ENCODE measurements at regions not wholly inside any gene's neighbourhood (a gene's known extent, or its start where the extent isn't known, plus 50 kb on each side); places are given as distances from the start of the nearest gene placed in this dataset.

DNA sequence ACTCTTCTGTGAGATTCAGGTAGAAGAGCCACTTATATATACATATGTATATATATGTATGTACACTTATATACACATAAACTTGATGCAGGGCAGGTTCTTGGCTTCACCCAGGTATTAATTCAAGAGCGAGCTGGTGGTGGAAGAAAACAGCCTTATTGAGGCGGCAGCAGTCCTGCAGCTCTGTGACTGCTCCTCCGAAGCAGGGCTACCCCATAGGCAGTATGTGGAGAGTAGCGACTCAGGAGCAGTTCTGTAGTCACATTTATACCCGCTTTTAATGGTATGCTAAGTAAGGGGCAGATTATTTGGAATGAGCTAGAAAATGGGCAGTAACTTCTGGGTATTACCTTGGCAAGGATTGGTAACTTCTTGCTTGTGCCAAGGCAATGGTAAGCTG lies 280.6 kb upstream of the TFPI start:
- Histone ChIP-seq H4K20me1 (ENCODE audit: insufficient read depth, low read length) (no peaks in the 10 kb centered on the region), H3K9ac (ENCODE audit: low read depth, low read length) (no peak overlapping the region), H2AK9ac (replicated peaks; ENCODE audit: low read depth, low read length, poor library complexity) (no peak overlapping the region), H3K4me1 (ENCODE audit: control insufficient read depth, insufficient read depth, low read length) (no peaks in the 10 kb centered on the region), H3K9me1 (ENCODE audit: insufficient read depth, low read length) (no peaks in the 10 kb centered on the region; the same call in 1 of the 2 replicates), H3K4me3 (ENCODE audit: insufficient read depth, low read depth, low read length) (no peak overlapping the region), H2BK15ac (ENCODE audit: low read depth, low read length) (no peak overlapping the region), H3K36me3 (ENCODE audit: control insufficient read depth, insufficient read depth, low read length) (no peaks in the 10 kb centered on the region), H4K91ac (ENCODE audit: insufficient read depth, low read depth, low read length) (no peak overlapping the region), H3K23ac (ENCODE audit: low read depth, low read length) (no peak overlapping the region), H2AFZ (replicated peaks; ENCODE audit: low read length, poor library complexity) (no peak overlapping the region), H4K8ac (ENCODE audit: low read depth in 2 of 2, low read length in 2 of 2) (no peak overlapping the region), H3K27me3 (ENCODE audit: control insufficient read depth, insufficient read depth, low read length) (no peaks in the 10 kb centered on the region), H2BK120ac (ENCODE audit: low read depth, low read length) (no peak overlapping the region), H4K5ac (ENCODE audit: low read depth, low read length) (no peak overlapping the region), H3K56ac (ENCODE audit: extremely low read depth, insufficient read depth, low read length) (no peak overlapping the region), H3K18ac (ENCODE audit: low read depth, low read length) (no peak overlapping the region), H3K79me1 (ENCODE audit: low read depth in 1 of 2, low read length in 2 of 2) (no peaks in the 10 kb centered on the region), H3K14ac (replicated peaks; ENCODE audit: low read depth, low read length) (no peak overlapping the region), H3K4me2 (ENCODE audit: low read depth, low read length) (no peak overlapping the region), H2BK20ac (ENCODE audit: low read depth, low read length) (no peak overlapping the region), H2BK5ac (ENCODE audit: low read depth, low read length, poor library complexity, severe bottlenecking) (no peak overlapping the region), H3K27ac (ENCODE audit: insufficient read depth, low read length) (no peak overlapping the region), H2AK5ac (ENCODE audit: low read depth, low read length) (no peak overlapping the region), H3K4ac (ENCODE audit: low read depth, low read length) (no peak overlapping the region), H3K9me3 (ENCODE audit: control insufficient read depth, insufficient read depth, low read length) (no peaks in the 10 kb centered on the region)
- POLR2A ChIA-PET (ENCODE audit: unreplicated experiment), result no interaction called here
- ATAC-seq (ENCODE audit: low read depth), result no peak
- in situ Hi-C loops (cut with MboI; ENCODE audit: low sequenced_read_pairs) (no loop called here), intact Hi-C loops (cut with micrococcal nuclease) (no loop called here), dilution Hi-C loops (cut with HindIII; ENCODE audit: low sequenced_read_pairs, unreplicated experiment) (no loop called here)
- no TSS peak for BruUV-seq (replicated peaks)
- no peak for DNase-seq
- 60% methylated on average over 1 of the region's 5 CpGs; no CpG with 5 or more reads in 1 of the 2 experiments for WGBS, 2 experiments (ENCODE audit: extremely low coverage in 2 of 2, insufficient read length in 1 of 2)
- TF ChIP-seq NFE2L2 (IDR thresholded peaks at IDR 0.05; ENCODE audit: low read depth, low read length) (no peak), FOS (IDR thresholded peaks at IDR 0.05; ENCODE audit: low read depth, low read length) (no peak), MAFK (IDR thresholded peaks at IDR 0.05; ENCODE audit: low read depth, low read length) (no peak), BHLHE40 (IDR thresholded peaks at IDR 0.05; ENCODE audit: low read depth, low read length) (no peak), MAZ (IDR thresholded peaks at IDR 0.05; ENCODE audit: borderline replicate concordance, low read depth, low read length) (no peak), RAD21 (IDR thresholded peaks at IDR 0.05; ENCODE audit: low read length) (no peak), RCOR1 (IDR thresholded peaks at IDR 0.05; ENCODE audit: insufficient replicate concordance, low read length) (no peak), POLR2A (IDR thresholded peaks at IDR 0.05; ENCODE audit: low read depth, low read length) (no peak), SMC3 (IDR thresholded peaks at IDR 0.05; ENCODE audit: low read depth, low read length) (no peak), CHD1 (IDR thresholded peaks at IDR 0.05; ENCODE audit: low read depth, low read length) (no peak), MXI1 (IDR thresholded peaks at IDR 0.05; ENCODE audit: borderline replicate concordance, low read depth, low read length) (no peak)
- CTCF ChIA-PET, result interaction anchor here (0.6 kb wide), 1 partner anchor 741 kb away, joined by 3 read pairs; no protein-coding TSS in a partner anchor
